ENCODE measurements at regions not wholly inside any gene's neighbourhood (a gene's known extent, or its start where the extent isn't known, plus 50 kb on each side); places are given as distances from the start of the nearest gene placed in this dataset.

DNA sequence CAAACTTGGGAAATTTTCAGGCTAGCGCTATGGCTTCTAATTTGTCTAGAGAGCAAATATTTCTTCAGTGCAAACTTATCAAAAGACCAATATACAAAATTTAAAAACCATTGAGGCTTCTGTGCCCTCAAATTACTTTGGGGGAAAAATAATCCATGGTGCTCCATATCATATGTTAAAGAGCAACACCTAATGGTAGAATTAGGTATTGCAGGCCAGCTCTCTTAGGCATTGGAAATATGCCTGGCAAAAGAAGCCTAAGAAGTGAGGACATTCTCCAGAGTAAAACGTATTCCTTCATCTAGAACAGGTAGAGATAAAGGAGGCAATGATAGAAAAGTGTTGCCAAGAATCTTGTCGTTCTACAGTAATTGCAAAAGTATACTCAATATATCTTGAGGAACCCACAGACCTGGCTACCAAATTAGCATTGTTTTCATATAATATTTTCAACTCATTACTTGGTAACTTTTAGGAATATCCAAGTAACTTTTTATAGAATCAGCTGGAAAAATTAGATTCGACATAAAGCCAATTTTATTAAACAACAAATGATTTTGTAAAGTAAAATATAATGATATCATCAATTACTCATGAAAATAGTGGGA lies 401.1 kb downstream of the BCL11A start:
- H3K27me3 ChIP-seq (ENCODE audit: control insufficient read depth in 1 of 2, insufficient read depth in 2 of 2, low read length in 1 of 2) = no peaks in the 10 kb centered on the region
- intact Hi-C loops (cut with DNase I) = no loop called here
- DNase-seq = no peak
- no peaks in the 10 kb centered on the region for H3K36me3 ChIP-seq (ENCODE audit: control insufficient read depth in 1 of 2, insufficient read depth in 2 of 2, low read length in 1 of 2)
- H3K4me3 ChIP-seq (ENCODE audit: low read length in 2 of 2) = no peak overlapping the region
- H3K27ac ChIP-seq (ENCODE audit: low read depth in 1 of 2, low read length in 2 of 2) = no peak overlapping the region
- no peak for ATAC-seq (ENCODE audit: low FRiP score)
- WGBS, 2 donors = 71 to 81% methylated on average over 4 of the region's 4 CpGs
- H3K4me1 ChIP-seq (ENCODE audit: control insufficient read depth in 1 of 2, insufficient read depth in 2 of 2, low read length in 2 of 2) = no peaks in the 10 kb centered on the region
- H3K9me3 ChIP-seq (ENCODE audit: control insufficient read depth, low read length) = peaks cover 2% of the 10 kb centered on the region

- DNase-seq (no peak), ATAC-seq (ENCODE audit: low FRiP score) (no peak)
- H3K27ac ChIP-seq (ENCODE audit: low read depth in 1 of 2, low read length in 2 of 2) = no peak overlapping the region
- no peaks in the 10 kb centered on the region for H3K36me3 ChIP-seq (ENCODE audit: control insufficient read depth in 1 of 2, insufficient read depth in 2 of 2, low read length in 1 of 2)
- no peaks in the 10 kb centered on the region for H3K4me1 ChIP-seq (ENCODE audit: control insufficient read depth in 1 of 2, insufficient read depth in 2 of 2, low read length in 2 of 2)
- no peak overlapping the region for H3K4me3 ChIP-seq (ENCODE audit: low read length in 2 of 2)
- intact Hi-C loops (cut with DNase I) = no loop called here
- H3K9me3 ChIP-seq (ENCODE audit: control insufficient read depth, low read length) = peaks cover 2% of the 10 kb centered on the region
- no peaks in the 10 kb centered on the region for H3K27me3 ChIP-seq (ENCODE audit: control insufficient read depth in 1 of 2, insufficient read depth in 2 of 2, low read length in 1 of 2)
- 94 to 100% methylated on average over 1 of the region's 1 CpG for WGBS, 2 donors
Observed at GRCh38 chr2:60149176-60149575, 404.3 kb downstream of the BCL11A start.

- ATAC-seq (ENCODE audit: low FRiP score) (no peak), DNase-seq (no peak)
- Histone ChIP-seq H3K36me3 (ENCODE audit: control insufficient read depth in 1 of 2, insufficient read depth in 2 of 2, low read length in 1 of 2) (no peaks in the 10 kb centered on the region), H3K4me3 (ENCODE audit: low read length in 2 of 2) (no peak overlapping the region), H3K27me3 (ENCODE audit: control insufficient read depth in 1 of 2, insufficient read depth in 2 of 2, low read length in 1 of 2) (no peaks in the 10 kb centered on the region), H3K4me1 (ENCODE audit: control insufficient read depth in 1 of 2, insufficient read depth in 2 of 2, low read length in 2 of 2) (no peaks in the 10 kb centered on the region), H3K9me3 (ENCODE audit: control insufficient read depth, low read length) (peaks cover 2% of the 10 kb centered on the region), H3K27ac (ENCODE audit: low read depth in 1 of 2, low read length in 2 of 2) (no peak overlapping the region)
- intact Hi-C loops (cut with DNase I) = no loop called here
- 74 to 92% methylated on average over 4 of the region's 4 CpGs for WGBS, 2 donors
Observed at GRCh38 chr2:60148716-60149115, 404.7 kb downstream of the BCL11A start.

- Histone ChIP-seq H3K27ac (ENCODE audit: low read depth in 1 of 2, low read length in 2 of 2) (no peak overlapping the region), H3K4me3 (ENCODE audit: low read length in 2 of 2) (no peak overlapping the region), H3K36me3 (ENCODE audit: control insufficient read depth in 1 of 2, insufficient read depth in 2 of 2, low read length in 1 of 2) (no peaks in the 10 kb centered on the region), H3K27me3 (ENCODE audit: control insufficient read depth in 1 of 2, insufficient read depth in 2 of 2, low read length in 1 of 2) (no peaks in the 10 kb centered on the region), H3K9me3 (ENCODE audit: control insufficient read depth, low read length) (peaks cover 3% of the 10 kb centered on the region), H3K4me1 (ENCODE audit: control insufficient read depth in 1 of 2, insufficient read depth in 2 of 2, low read length in 2 of 2) (no peaks in the 10 kb centered on the region)
- 50 to 62% methylated on average over 3 of the region's 3 CpGs for WGBS, 2 donors
- ATAC-seq (ENCODE audit: low FRiP score) (no peak), DNase-seq (no peak)
- intact Hi-C loops (cut with DNase I) = no loop called here
Observed at GRCh38 chr2:60140185-60140584, 413.3 kb downstream of the BCL11A start.

GRCh38 chr2:60136913-60137312 lies 416.5 kb downstream of the BCL11A start:
- Histone ChIP-seq H3K27me3 (ENCODE audit: control insufficient read depth in 1 of 2, insufficient read depth in 2 of 2, low read length in 1 of 2) (no peaks in the 10 kb centered on the region), H3K9me3 (ENCODE audit: control insufficient read depth, low read length) (peaks cover 3% of the 10 kb centered on the region), H3K4me1 (ENCODE audit: control insufficient read depth in 1 of 2, insufficient read depth in 2 of 2, low read length in 2 of 2) (no peaks in the 10 kb centered on the region), H3K4me3 (ENCODE audit: low read length in 2 of 2) (no peak overlapping the region), H3K27ac (ENCODE audit: low read depth in 1 of 2, low read length in 2 of 2) (no peak overlapping the region), H3K36me3 (ENCODE audit: control insufficient read depth in 1 of 2, insufficient read depth in 2 of 2, low read length in 1 of 2) (no peaks in the 10 kb centered on the region)
- DNase-seq = no peak
- intact Hi-C loops (cut with DNase I) = no loop called here
- ATAC-seq (ENCODE audit: low FRiP score) = no peak
- WGBS, 2 donors = 93 to 95% methylated on average over 2 of the region's 2 CpGs

- Histone ChIP-seq H3K4me3 (ENCODE audit: low read length in 2 of 2) (no peak overlapping the region), H3K9me3 (ENCODE audit: control insufficient read depth, low read length) (no peaks in the 10 kb centered on the region), H3K36me3 (ENCODE audit: control insufficient read depth in 1 of 2, insufficient read depth in 2 of 2, low read length in 1 of 2) (no peaks in the 10 kb centered on the region), H3K27ac (ENCODE audit: low read depth in 1 of 2, low read length in 2 of 2) (no peak overlapping the region), H3K27me3 (ENCODE audit: control insufficient read depth in 1 of 2, insufficient read depth in 2 of 2, low read length in 1 of 2) (no peaks in the 10 kb centered on the region), H3K4me1 (ENCODE audit: control insufficient read depth in 1 of 2, insufficient read depth in 2 of 2, low read length in 2 of 2) (no peaks in the 10 kb centered on the region)
- DNase-seq = no peak
- no peak for ATAC-seq (ENCODE audit: low FRiP score)
- WGBS, 2 donors = 90 to 92% methylated on average over 2 of the region's 2 CpGs
- intact Hi-C loops (cut with DNase I) = no loop called here
Observed at GRCh38 chr2:60127191-60127590, 426.3 kb downstream of the BCL11A start.

DNA sequence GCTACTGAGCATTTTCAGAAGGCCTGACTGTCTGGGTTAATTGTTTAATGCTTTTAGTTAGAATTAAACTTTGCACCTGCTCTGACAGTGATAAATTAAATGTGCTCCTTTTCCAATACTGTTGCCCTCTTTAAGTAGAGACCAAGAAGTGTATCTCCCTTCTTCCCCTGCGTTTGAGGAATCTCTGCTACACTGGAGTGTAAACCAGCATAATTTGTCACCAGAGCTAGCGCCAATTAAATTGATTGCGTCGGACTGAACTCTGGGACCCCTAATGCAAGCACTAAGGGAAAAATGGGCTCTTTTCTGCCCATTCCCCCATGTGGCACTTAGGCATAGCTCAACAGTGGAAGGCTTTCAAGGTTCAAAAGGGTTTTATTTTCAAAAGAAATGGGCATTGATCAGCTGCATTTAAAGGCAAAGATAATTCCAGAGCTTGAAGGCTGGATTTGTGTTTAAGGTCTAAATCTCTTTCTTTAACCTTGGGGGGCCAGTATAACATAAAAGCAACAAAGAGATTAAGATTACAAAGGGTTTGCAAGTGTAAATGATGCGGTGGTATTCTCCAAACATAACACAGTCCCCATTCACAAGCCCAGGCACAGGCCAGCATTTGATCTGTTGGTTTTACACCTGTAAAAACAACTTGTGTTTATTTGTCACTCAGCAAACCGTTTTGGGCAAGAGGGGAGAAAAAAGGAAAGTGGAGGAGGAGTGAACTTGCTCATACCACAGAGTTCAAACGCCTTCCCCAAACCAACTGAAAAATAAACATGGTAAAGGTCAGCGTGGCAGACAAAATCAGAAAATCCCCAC lies 427.6 kb downstream of the BCL11A start:
- H3K9me3 ChIP-seq (ENCODE audit: control insufficient read depth, low read length) = no peaks in the 10 kb centered on the region
- H3K27ac ChIP-seq (ENCODE audit: low read depth in 1 of 2, low read length in 2 of 2) = no peak overlapping the region
- no peak overlapping the region for H3K4me3 ChIP-seq (ENCODE audit: low read length in 2 of 2)
- H3K4me1 ChIP-seq (ENCODE audit: control insufficient read depth in 1 of 2, insufficient read depth in 2 of 2, low read length in 2 of 2) = no peaks in the 10 kb centered on the region
- ATAC-seq (ENCODE audit: low FRiP score) = no peak
- WGBS, 2 donors = 59 to 63% methylated on average over 8 of the region's 8 CpGs
- intact Hi-C loops (cut with DNase I) = no loop called here
- no peaks in the 10 kb centered on the region for H3K27me3 ChIP-seq (ENCODE audit: control insufficient read depth in 1 of 2, insufficient read depth in 2 of 2, low read length in 1 of 2)
- no peaks in the 10 kb centered on the region for H3K36me3 ChIP-seq (ENCODE audit: control insufficient read depth in 1 of 2, insufficient read depth in 2 of 2, low read length in 1 of 2)
- no peak for DNase-seq

DNA sequence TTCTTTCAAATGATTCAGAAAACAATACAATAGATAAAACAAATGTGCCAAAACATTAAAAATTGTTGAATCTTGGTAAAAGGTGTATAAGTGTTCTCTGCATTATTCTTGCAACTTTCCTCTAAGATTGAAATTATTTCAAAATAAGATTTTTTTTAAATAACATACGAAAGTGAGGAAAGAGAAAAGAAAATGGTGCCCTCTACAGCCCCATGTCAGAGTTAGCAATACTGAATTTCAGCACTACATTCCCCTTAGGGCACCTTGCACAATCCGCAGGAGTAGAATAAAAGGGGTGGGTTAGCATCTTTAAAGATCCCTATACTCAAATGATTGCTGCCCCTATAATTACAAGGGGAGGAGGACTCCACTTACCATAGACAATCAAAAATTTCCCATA lies 433.7 kb downstream of the BCL11A start:
- H3K4me3 ChIP-seq (ENCODE audit: low read length in 2 of 2) = no peak overlapping the region
- no peak overlapping the region for H3K27ac ChIP-seq (ENCODE audit: low read depth in 1 of 2, low read length in 2 of 2)
- DNase-seq (no peak), ATAC-seq (ENCODE audit: low FRiP score) (no peak)
- intact Hi-C loops (cut with DNase I) = no loop called here
- no peaks in the 10 kb centered on the region for H3K9me3 ChIP-seq (ENCODE audit: control insufficient read depth, low read length)
- no peaks in the 10 kb centered on the region for H3K36me3 ChIP-seq (ENCODE audit: control insufficient read depth in 1 of 2, insufficient read depth in 2 of 2, low read length in 1 of 2)
- no peaks in the 10 kb centered on the region for H3K4me1 ChIP-seq (ENCODE audit: control insufficient read depth in 1 of 2, insufficient read depth in 2 of 2, low read length in 2 of 2)
- H3K27me3 ChIP-seq (ENCODE audit: control insufficient read depth in 1 of 2, insufficient read depth in 2 of 2, low read length in 1 of 2) = no peaks in the 10 kb centered on the region
- WGBS, 2 donors = 82 to 87% methylated on average over 2 of the region's 2 CpGs

GRCh38 chr2:60118917-60119316 lies 434.5 kb downstream of the BCL11A start:
- WGBS, 2 donors = 82 to 86% methylated on average over 1 of the region's 1 CpG
- intact Hi-C loops (cut with DNase I) = no loop called here

More at GRCh38 chr2:60118917-60119316, 434.5 kb downstream of the BCL11A start:
- H3K27ac ChIP-seq (ENCODE audit: low read depth in 1 of 2, low read length in 2 of 2) = no peak overlapping the region
- no peaks in the 10 kb centered on the region for H3K27me3 ChIP-seq (ENCODE audit: control insufficient read depth in 1 of 2, insufficient read depth in 2 of 2, low read length in 1 of 2)
- H3K9me3 ChIP-seq (ENCODE audit: control insufficient read depth, low read length) = no peaks in the 10 kb centered on the region
- DNase-seq (no peak), ATAC-seq (ENCODE audit: low FRiP score) (no peak)
- peaks cover 0 to 1% of the 10 kb centered on the region in 2 donors for H3K4me1 ChIP-seq (ENCODE audit: control insufficient read depth in 1 of 2, insufficient read depth in 2 of 2, low read length in 2 of 2)
- H3K36me3 ChIP-seq (ENCODE audit: control insufficient read depth in 1 of 2, insufficient read depth in 2 of 2, low read length in 1 of 2) = no peaks in the 10 kb centered on the region
- no peak overlapping the region for H3K4me3 ChIP-seq (ENCODE audit: low read length in 2 of 2)
